ENCODE measurements at regions not wholly inside any gene's neighbourhood (a gene's known extent, or its start where the extent isn't known, plus 50 kb on each side); places are given as distances from the start of the nearest gene placed in this dataset.
"Not testable (repeated sequence)": the region's sequence is repeated elsewhere in the genome, so short reads cannot be mapped to it uniquely, and the experiment has no call there.

DNA sequence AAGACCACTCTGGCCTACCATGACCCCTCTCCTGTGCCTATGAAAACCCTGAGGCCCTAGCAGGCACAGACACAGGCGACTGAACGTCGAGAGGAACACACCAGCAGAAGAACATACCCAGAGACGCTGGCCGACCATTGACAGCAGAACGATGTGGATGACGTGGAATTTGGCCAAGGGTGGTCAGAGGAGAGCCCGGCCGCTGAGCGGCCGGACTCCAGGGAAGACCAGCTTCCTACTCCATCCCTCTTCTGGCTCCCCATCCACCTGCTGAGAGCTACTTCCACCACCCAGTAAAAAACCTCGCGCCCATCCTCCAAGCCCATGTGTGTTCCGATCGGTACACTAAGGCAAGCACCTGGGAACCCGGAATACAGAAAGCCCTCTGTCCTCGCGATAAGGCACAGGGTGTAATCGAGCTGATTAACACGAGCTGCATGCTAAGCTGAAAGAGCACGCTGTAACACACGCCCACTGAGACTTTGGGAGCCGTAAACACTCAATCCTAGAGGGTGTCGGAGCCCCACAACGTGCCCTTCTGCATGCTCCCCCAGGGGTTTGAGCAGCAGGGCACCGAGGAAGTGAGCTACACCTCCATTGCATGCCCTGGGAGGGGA, 150.3 kb downstream of the CENPF start:
- Histone ChIP-seq H3K4me3 (no peak overlapping the region), H3K27me3 (no peaks in the 10 kb centered on the region), H3K36me3 (no peaks in the 10 kb centered on the region), H3K9me3 (peaks cover 0 to 10% (median 3%) of the 10 kb centered on the region in 4 donors), H3K27ac (no peak overlapping the region), H3K4me1 (no peaks in the 10 kb centered on the region)
- 80 to 84% methylated on average over 26 of the region's 26 CpGs for WGBS, 2 donors
- peak in 1 of 2 donors; percentile 15 for ATAC-seq (ENCODE audit: low FRiP score in 2 of 2)
- DNase-seq, result peak in 1 of 2 donors; percentile 38
- TF ChIP-seq POLR2AphosphoS5 (IDR thresholded peaks at IDR 0.05) (no peak), EP300 (IDR thresholded peaks at IDR 0.05) (no peak), POLR2A (IDR thresholded peaks at IDR 0.05) (no peak)
- TF ChIP-seq, protein P1, sequence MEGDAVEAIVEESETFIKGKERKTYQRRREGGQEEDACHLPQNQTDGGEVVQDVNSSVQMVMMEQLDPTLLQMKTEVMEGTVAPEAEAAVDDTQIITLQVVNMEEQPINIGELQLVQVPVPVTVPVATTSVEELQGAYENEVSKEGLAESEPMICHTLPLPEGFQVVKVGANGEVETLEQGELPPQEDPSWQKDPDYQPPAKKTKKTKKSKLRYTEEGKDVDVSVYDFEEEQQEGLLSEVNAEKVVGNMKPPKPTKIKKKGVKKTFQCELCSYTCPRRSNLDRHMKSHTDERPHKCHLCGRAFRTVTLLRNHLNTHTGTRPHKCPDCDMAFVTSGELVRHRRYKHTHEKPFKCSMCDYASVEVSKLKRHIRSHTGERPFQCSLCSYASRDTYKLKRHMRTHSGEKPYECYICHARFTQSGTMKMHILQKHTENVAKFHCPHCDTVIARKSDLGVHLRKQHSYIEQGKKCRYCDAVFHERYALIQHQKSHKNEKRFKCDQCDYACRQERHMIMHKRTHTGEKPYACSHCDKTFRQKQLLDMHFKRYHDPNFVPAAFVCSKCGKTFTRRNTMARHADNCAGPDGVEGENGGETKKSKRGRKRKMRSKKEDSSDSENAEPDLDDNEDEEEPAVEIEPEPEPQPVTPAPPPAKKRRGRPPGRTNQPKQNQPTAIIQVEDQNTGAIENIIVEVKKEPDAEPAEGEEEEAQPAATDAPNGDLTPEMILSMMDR (IDR thresholded peaks at IDR 0.05), result no peak

DNA sequence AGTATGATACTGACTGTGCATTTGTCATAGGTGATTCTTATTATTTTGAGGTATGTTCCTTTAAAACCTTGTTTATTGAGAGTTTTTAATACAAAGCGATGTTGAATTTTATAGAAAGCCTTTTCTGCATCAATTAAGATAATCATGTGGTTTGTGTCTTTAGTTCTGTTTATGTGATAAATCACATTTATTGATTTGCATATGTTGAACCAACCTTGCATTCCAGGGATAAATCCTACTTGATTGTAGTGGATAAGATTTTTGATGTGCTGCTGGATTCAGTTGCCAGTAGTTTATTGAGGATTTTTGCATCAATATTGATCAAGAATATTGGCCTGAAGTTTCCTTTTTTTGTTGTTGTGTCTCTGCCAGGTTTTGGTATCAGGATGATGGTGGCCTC, 158.0 kb downstream of the CENPF start:
- no peak for DNase-seq
- WGBS, 2 donors, result 90 to 91% methylated on average over 1 of the region's 1 CpG
- Histone ChIP-seq H3K36me3 (no peaks in the 10 kb centered on the region), H3K4me3 (no peak overlapping the region), H3K4me1 (no peaks in the 10 kb centered on the region), H3K27ac (no peak overlapping the region), H3K9me3 (peaks cover 3 to 36% (median 13%) of the 10 kb centered on the region in 4 donors), H3K27me3 (no peaks in the 10 kb centered on the region)
- no peak for TF ChIP-seq EP300 (IDR thresholded peaks at IDR 0.05)
- TF ChIP-seq POLR2AphosphoS5 (IDR thresholded peaks at IDR 0.05), result no peak
- TF ChIP-seq, protein P1 (IDR thresholded peaks at IDR 0.05), result no peak
- no peak for TF ChIP-seq POLR2A (IDR thresholded peaks at IDR 0.05)
- ATAC-seq (ENCODE audit: low FRiP score in 2 of 2), result no peak

DNA sequence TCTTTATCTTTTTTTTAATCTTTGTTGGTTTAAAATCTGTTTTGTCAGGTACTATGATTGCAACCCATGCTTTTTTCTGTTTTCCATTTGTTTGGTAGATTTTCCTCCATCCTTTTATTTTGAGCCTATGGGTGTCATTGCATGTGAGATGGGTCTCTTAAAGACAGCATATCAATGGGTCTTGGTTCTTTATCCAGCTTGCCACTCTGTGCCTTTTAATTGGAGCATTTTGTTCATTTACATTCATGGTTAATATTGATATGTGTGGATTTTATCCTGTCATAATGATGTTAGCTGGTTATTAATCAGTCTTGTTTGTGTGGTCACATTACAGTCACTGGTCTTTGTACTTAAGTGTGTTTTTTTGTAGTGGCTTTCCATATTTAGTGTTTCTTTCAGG, 159.9 kb downstream of the CENPF start:
- ATAC-seq (ENCODE audit: low FRiP score in 2 of 2) (no peak), DNase-seq (no peak)

DNA sequence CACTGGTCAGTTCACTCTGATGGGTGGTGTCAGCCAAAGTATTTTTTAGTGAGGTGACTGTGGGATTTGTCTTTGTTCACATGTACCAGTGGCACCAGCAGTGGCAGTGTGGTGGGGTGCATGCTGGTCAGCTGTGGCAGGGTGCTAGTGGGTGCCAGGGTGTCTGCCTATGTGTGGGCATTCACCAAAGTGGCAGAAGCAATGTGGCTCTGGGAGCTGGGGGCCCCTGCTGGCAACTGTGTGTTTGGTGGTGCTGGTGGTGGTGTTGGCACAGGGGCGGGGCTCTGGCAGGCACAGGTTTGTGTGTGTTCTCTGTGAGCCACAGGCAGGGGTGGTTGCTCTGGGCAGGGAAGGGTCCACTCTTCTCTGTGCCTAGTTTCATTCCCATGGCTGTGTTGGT, 161.5 kb downstream of the CENPF start:
- TF ChIP-seq, protein P1 (IDR thresholded peaks at IDR 0.05), result no peak
- Histone ChIP-seq H3K9me3 (peaks cover 3 to 26% (median 9%) of the 10 kb centered on the region in 4 donors), H3K36me3 (no peaks in the 10 kb centered on the region), H3K27ac (no peak overlapping the region), H3K27me3 (no peaks in the 10 kb centered on the region), H3K4me3 (no peak overlapping the region), H3K4me1 (no peaks in the 10 kb centered on the region)
- WGBS, 2 donors, result 46% methylated on average over 1 of the region's 1 CpG; no CpG with 5 or more reads in 1 of the 2 donors
- DNase-seq (peak in 1 of 2 donors; percentile 33), ATAC-seq (ENCODE audit: low FRiP score in 2 of 2) (no peak)

More for the DNA sequence above, 159.9 kb downstream of the CENPF start:
- peaks cover 3 to 26% (median 10%) of the 10 kb centered on the region in 4 donors for H3K9me3 ChIP-seq
- H3K4me3 ChIP-seq, result no peak overlapping the region
- no peaks in the 10 kb centered on the region for H3K4me1 ChIP-seq
- H3K27me3 ChIP-seq, result no peaks in the 10 kb centered on the region
- no peak for TF ChIP-seq POLR2A (IDR thresholded peaks at IDR 0.05)
- no peak for TF ChIP-seq POLR2AphosphoS5 (IDR thresholded peaks at IDR 0.05)
- TF ChIP-seq, protein P1 (IDR thresholded peaks at IDR 0.05), result no peak
- TF ChIP-seq EP300 (IDR thresholded peaks at IDR 0.05), result no peak
- H3K36me3 ChIP-seq, result no peaks in the 10 kb centered on the region
- no peak overlapping the region for H3K27ac ChIP-seq

DNA sequence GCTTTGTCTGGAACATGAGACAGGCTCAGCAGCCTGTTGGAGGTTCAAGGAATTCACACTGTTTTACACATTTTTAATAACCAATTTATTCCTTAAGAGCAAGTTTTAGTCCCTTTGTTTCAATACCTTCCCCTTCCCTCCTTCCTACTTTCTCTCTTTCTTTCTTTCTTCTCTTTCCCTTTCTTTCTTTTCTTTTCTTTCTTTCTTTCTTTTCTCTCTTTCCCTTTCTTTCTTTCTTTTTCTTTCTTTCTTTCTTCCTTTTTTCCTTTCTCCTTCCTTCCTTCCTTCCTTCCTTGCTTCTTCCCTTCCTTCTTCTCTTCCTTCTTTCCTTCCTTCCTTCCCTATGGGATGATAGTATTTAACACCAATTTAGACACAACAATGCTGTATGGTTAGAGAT, 164.2 kb downstream of the CENPF start:
- no peaks in the 10 kb centered on the region for H3K36me3 ChIP-seq
- H3K4me3 ChIP-seq, result no peak overlapping the region
- DNase-seq (no peak), ATAC-seq (ENCODE audit: low FRiP score in 2 of 2) (no peak)
- H3K9me3 ChIP-seq, result peaks cover 1 to 9% (median 5%) of the 10 kb centered on the region in 4 donors
- TF ChIP-seq POLR2AphosphoS5 (IDR thresholded peaks at IDR 0.05) (no peak), EP300 (IDR thresholded peaks at IDR 0.05) (no peak), POLR2A (IDR thresholded peaks at IDR 0.05) (no peak)
- TF ChIP-seq, protein P1 (IDR thresholded peaks at IDR 0.05), result no peak
- no peaks in the 10 kb centered on the region for H3K27me3 ChIP-seq
- no peak overlapping the region for H3K27ac ChIP-seq
- H3K4me1 ChIP-seq, result no peaks in the 10 kb centered on the region

DNA sequence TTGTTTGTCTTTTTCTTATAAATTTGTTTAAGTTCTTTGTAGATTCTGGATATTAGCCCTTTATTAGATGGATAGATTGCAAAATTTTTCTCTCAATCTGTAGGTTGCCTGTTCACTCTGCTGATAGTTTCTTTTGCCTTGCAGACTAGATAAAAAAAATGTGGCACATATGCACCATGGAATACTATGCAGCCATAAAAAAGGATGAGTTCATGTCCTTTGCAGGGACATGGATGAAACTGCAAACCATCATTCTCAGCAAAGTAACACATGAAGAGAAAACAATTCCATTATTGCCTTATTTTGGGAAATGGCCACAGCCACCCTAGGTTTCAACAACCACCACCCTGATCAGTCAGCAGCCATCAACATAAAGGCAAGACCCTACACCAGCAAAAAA, 166.7 kb downstream of the CENPF start:
- not testable (repeated sequence) for H3K27me3 ChIP-seq; H3K9me3 ChIP-seq; ATAC-seq (ENCODE audit: low FRiP score in 2 of 2); H3K27ac ChIP-seq; H3K4me3 ChIP-seq; DNase-seq; H3K36me3 ChIP-seq; H3K4me1 ChIP-seq
